GM13976 (cell line): ENCODE measurements at regions not wholly inside any gene's neighbourhood (a gene's known extent, or its start where the extent isn't known, plus 50 kb on each side); places are given as distances from the start of the nearest gene placed in this dataset.

Source experiments
- DNase-seq: peaks from one replicate; pipeline ENCODE4 v3.0.0; 2012; ENCODE audit warnings: low spot score
- CTCF ChIP-seq: IDR thresholded peaks from 2 replicates; pipeline ENCODE4 v1.5.1; 2012; ENCODE audit warnings: borderline replicate concordance, mild to moderate bottlenecking; ENCODE audit not compliant: insufficient read depth; ENCODE audit errors: extremely low read depth, missing control alignments, control extremely low read depth
- in situ Hi-C: fragments of 300-500 bp; cut with MboI; formaldehyde crosslinking; loops from one replicate; pipeline ENCODE4 v1.12.0; 2022; ENCODE audit warnings: low sequenced_read_pairs, mixed read lengths, inconsistent platforms; ENCODE audit not compliant: unreplicated experiment

DNA sequence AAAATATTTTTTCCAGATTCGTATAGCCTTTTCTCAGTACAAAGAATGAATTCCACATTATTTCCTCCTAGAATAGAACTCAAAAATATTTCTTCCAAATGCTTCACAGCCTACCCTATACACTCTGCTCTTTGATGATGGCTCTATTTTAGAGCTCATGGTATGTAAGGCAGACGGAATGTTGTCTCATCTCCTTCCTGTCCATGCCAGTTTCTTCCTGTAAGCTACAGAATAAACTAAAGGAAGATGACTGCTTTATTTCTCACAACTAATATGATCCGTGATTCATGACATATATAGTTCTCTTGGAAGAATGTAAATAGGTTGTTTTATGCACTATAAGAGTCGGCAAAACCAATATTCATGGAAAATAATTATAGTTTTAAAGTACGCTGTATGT lies 723.1 kb downstream of the CDH11 start:
- in situ Hi-C loops = no loop called here
- TF ChIP-seq CTCF = no peak
- DNase-seq = no peak

DNA sequence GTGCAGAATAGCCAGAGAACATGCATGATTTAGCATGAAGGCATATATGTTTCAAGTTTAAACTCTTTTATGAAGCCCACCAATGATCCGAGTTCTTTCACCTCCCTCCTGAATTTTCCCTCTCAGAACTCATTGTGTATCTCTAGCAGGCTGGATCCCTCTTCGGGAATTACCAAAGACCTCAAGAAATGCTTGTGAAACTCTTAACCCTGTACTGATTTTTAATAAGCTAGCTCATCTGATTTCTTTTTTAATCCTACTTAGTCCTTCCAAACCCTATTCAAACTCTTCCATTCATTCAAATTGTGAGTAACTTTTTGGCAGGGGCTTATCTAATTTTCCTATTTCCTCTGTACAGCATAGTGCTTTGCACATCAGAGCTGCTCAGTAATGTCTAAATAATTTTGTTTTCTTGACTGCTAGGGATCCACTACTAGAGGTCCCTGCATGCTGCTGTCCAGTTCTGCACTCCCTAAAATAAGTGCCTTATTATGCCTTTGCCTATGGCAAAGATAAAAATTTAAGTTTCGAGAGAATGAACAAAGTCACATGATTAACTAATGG lies 723.8 kb downstream of the CDH11 start:
- in situ Hi-C loops = no loop called here
- TF ChIP-seq CTCF = no peak
- no peak for DNase-seq

DNA sequence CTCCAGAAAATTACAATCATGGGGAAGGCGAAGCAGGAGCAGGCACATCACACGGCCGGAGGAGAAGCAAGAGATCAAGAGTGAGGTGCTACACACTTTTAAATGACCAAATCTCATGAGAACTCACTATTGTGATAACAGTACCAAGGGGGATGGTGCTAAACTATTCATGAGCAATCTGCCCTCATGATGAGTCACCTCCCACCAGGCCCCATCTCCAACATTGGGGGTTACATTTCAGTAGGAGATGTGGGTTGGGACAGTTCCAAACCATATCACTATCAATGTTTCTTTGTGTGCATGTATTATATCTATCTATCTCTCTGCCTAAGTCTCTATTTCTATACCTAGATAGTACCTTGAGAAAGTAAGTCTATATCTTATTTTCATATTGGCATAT lies 724.8 kb downstream of the CDH11 start:
- no peak for TF ChIP-seq CTCF
- DNase-seq = no peak

GRCh38 chr16:64394061-64394460 lies 727.8 kb downstream of the CDH11 start:
- TF ChIP-seq CTCF = no peak
- no peak for DNase-seq
- in situ Hi-C loops = no loop called here

More for the DNA sequence above, 724.8 kb downstream of the CDH11 start:
- in situ Hi-C loops = no loop called here

DNA sequence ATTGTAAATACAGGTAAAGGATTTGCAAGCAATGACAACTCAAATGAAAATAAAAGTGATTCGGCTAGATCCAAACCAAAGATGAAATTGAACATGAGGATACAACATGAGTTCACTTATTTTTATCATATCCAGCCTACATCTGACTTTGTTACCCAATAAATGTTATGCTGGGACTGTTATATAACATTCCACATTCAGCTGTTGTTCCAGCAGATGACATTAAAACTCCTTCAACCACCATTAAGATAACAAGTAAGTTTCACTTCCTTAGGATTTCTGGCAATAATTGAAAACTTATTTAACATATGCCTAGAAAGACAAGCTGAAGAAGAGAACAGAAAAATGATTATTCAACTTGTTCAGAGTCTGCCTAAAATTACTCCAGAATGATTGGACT lies 729.4 kb downstream of the CDH11 start:
- no peak for DNase-seq
- no peak for TF ChIP-seq CTCF
- in situ Hi-C loops = no loop called here

- in situ Hi-C loops = no loop called here
- DNase-seq = no peak
- TF ChIP-seq CTCF = no peak
These were observed 730.7 kb downstream of the CDH11 start for GRCh38 chr16:64391063-64391600.
